ENCODE measurements at regions not wholly inside any gene's neighbourhood (a gene's known extent, or its start where the extent isn't known, plus 50 kb on each side); places are given as distances from the start of the nearest gene placed in this dataset.
"Not testable (repeated sequence)": the region's sequence is repeated elsewhere in the genome, so short reads cannot be mapped to it uniquely, and the experiment has no call there.

GRCh38 chr7:68862261-68862660 lies 736.0 kb upstream of the AUTS2 start:
- no peaks in the 10 kb centered on the region for H3K36me3 ChIP-seq
- no peak for ATAC-seq
- 78% methylated on average over 6 of the region's 6 CpGs for WGBS (ENCODE audit: insufficient coverage, low coverage, low lambda C conversion rate, missing lambda C conversion rate)
- no peak overlapping the region for H3K4me3 ChIP-seq
- DNase-seq: no peak
- no peak overlapping the region for H3K27ac ChIP-seq
- H3K27me3 ChIP-seq: no peaks in the 10 kb centered on the region
- H3K4me1 ChIP-seq: no peaks in the 10 kb centered on the region
- intact Hi-C loops (cut with DNase I): no loop called here
- no peak for TF ChIP-seq POLR2A (IDR thresholded peaks at IDR 0.05)
- TF ChIP-seq, protein P1, sequence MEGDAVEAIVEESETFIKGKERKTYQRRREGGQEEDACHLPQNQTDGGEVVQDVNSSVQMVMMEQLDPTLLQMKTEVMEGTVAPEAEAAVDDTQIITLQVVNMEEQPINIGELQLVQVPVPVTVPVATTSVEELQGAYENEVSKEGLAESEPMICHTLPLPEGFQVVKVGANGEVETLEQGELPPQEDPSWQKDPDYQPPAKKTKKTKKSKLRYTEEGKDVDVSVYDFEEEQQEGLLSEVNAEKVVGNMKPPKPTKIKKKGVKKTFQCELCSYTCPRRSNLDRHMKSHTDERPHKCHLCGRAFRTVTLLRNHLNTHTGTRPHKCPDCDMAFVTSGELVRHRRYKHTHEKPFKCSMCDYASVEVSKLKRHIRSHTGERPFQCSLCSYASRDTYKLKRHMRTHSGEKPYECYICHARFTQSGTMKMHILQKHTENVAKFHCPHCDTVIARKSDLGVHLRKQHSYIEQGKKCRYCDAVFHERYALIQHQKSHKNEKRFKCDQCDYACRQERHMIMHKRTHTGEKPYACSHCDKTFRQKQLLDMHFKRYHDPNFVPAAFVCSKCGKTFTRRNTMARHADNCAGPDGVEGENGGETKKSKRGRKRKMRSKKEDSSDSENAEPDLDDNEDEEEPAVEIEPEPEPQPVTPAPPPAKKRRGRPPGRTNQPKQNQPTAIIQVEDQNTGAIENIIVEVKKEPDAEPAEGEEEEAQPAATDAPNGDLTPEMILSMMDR (IDR thresholded peaks at IDR 0.05): no peak
- H3K9me3 ChIP-seq: no peaks in the 10 kb centered on the region

GRCh38 chr7:68862736-68863135 lies 735.5 kb upstream of the AUTS2 start:
- no peaks in the 10 kb centered on the region for H3K9me3 ChIP-seq
- no peak for DNase-seq
- no peaks in the 10 kb centered on the region for H3K4me1 ChIP-seq
- H3K27me3 ChIP-seq: no peaks in the 10 kb centered on the region
- H3K36me3 ChIP-seq: no peaks in the 10 kb centered on the region
- 83% methylated on average over 2 of the region's 4 CpGs for WGBS (ENCODE audit: insufficient coverage, low coverage, low lambda C conversion rate, missing lambda C conversion rate)
- no peak for ATAC-seq
- no peak overlapping the region for H3K4me3 ChIP-seq
- intact Hi-C loops (cut with DNase I): no loop called here
- no peak overlapping the region for H3K27ac ChIP-seq
- no peak for TF ChIP-seq POLR2A (IDR thresholded peaks at IDR 0.05)
- TF ChIP-seq, protein P1 (IDR thresholded peaks at IDR 0.05): no peak

DNA sequence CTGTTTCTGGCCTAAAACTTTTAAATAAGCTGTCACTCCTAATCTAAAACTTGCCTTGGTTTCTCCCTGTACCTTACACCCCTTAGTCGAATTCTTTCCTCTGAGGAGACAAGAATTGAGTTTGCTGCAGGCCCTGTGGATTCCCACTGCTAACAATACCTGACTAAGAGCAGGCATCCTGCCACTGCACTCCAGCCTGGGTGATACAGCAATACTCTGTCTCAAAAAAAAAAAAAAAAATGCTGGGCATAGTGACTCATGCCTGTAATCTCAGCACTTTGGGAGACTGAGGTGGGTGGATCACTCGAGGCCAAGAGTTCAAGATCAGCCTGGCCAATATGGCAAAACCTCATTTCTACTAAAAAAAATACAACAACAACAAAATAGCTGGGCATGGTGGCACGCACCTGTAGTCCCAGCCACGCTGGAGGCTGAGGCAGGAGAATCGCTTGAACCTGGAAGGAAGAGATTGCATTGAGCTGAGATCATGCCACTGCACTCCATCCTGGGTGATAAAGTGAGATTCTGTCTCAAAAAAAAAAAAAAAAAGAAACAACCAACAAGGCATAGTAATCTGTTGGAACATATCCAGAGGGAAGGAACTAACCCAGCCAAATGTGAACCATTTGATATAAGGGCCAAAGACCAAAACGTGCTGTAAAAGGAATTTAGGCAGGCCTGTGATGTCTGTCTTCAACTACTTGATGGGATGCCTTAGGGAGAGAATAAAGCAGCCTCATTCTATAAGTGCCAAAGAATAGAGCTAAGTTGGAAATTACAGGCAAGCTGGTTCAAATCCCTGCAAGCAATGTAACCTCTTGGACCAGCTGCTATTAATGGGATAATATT lies 732.7 kb upstream of the AUTS2 start:
- Histone ChIP-seq H3K36me3 (no peaks in the 10 kb centered on the region), H3K27ac (no peak overlapping the region), H3K27me3 (no peaks in the 10 kb centered on the region), H3K4me1 (no peaks in the 10 kb centered on the region), H3K4me3 (no peak overlapping the region), H3K9me3 (no peaks in the 10 kb centered on the region)
- 65% methylated on average over 6 of the region's 6 CpGs for WGBS (ENCODE audit: insufficient coverage, low coverage, low lambda C conversion rate, missing lambda C conversion rate)
- no peak for TF ChIP-seq POLR2A (IDR thresholded peaks at IDR 0.05)
- TF ChIP-seq, protein P1 (IDR thresholded peaks at IDR 0.05): no peak
- peak in 1 of 4 donors; percentile 63 for ATAC-seq
- no peak for DNase-seq
- intact Hi-C loops (cut with DNase I): no loop called here

- DNase-seq: no peak
- Histone ChIP-seq H3K27ac (no peak overlapping the region), H3K36me3 (no peaks in the 10 kb centered on the region), H3K4me3 (no peak overlapping the region), H3K4me1 (no peaks in the 10 kb centered on the region), H3K27me3 (no peaks in the 10 kb centered on the region), H3K9me3 (no peaks in the 10 kb centered on the region)
- ATAC-seq: no peak
- 79% methylated on average over 3 of the region's 4 CpGs for WGBS (ENCODE audit: insufficient coverage, low coverage, low lambda C conversion rate, missing lambda C conversion rate)
- TF ChIP-seq POLR2A (IDR thresholded peaks at IDR 0.05): no peak
- TF ChIP-seq, protein P1 (IDR thresholded peaks at IDR 0.05): no peak
- intact Hi-C loops (cut with DNase I): no loop called here
These were observed 732.1 kb upstream of the AUTS2 start for GRCh38 chr7:68866200-68866570.

DNA sequence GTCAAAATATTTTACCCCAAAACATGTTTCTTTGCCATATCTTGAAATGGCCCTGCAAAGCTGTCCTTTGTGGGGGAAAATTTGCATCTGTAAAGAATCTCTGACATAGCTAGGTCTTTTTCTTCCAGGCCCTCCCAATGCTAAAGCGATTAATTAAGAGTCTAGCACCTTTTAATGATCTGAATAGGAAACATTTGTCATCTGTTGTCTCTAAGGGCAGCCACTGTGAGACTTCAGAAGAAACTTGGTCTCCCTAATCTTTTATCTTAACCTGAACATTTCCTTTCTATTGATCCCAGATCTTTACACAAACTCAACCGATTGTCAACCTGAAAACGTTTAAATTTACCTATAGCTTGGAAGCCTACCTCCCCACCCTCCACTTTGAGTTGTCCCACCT lies 731.6 kb upstream of the AUTS2 start:
- ATAC-seq; intact Hi-C loops (cut with DNase I); DNase-seq; H3K4me3 ChIP-seq; H3K4me1 ChIP-seq; H3K27ac ChIP-seq; H3K27me3 ChIP-seq; H3K9me3 ChIP-seq; H3K36me3 ChIP-seq: not testable (repeated sequence)
- WGBS (ENCODE audit: insufficient coverage, low coverage, low lambda C conversion rate, missing lambda C conversion rate): 60% methylated on average over 3 of the region's 3 CpGs
